Astrocyte (in vitro differentiated cells and primary cell): ENCODE measurements at regions not wholly inside any gene's neighbourhood (a gene's known extent, or its start where the extent isn't known, plus 50 kb on each side); places are given as distances from the start of the nearest gene placed in this dataset.

Experiments
- DNase-seq: peaks from one replicate; pipeline ENCODE4 v3.0.0-alpha.2; 2010; ENCODE audit warnings: low read depth
- FAIRE-seq: peaks from 2 replicates; lab custom pipeline; 2011; peaks lifted over from hg19 to GRCh38; lab: Jason Lieb, UNC
- H2AFZ ChIP-seq: 2 replicates; pipeline ENCODE4 v1.6.0; 2012; ENCODE audit warnings: low read depth, low read length, inconsistent platforms
- H3K27ac ChIP-seq: 2 replicates; pipeline ENCODE4 v1.5.1; 2011; ENCODE audit warnings: low read depth, low read length, inconsistent platforms
- H3K27me3 ChIP-seq: 2 replicates; pipeline ENCODE4 v1.6.0; 2011; ENCODE audit warnings: low read length, inconsistent platforms; ENCODE audit not compliant: insufficient read depth
- H3K36me3 ChIP-seq: 2 replicates; pipeline ENCODE4 v1.5.1; 2011; ENCODE audit warnings: low read length, inconsistent platforms; ENCODE audit not compliant: insufficient read depth
- H3K4me1 ChIP-seq: 2 replicates; pipeline ENCODE4 v1.5.1; 2011; ENCODE audit warnings: low read length, inconsistent platforms; ENCODE audit not compliant: insufficient read depth
- H3K4me2 ChIP-seq: 2 replicates; pipeline ENCODE4 v1.6.0; 2012; ENCODE audit warnings: low read length, inconsistent platforms
- H3K4me3 ChIP-seq: 2 replicates; pipeline ENCODE4 v1.5.1; 2011; ENCODE audit warnings: low read depth, mild to moderate bottlenecking, low read length, inconsistent platforms; ENCODE audit not compliant: insufficient read depth
- H3K79me2 ChIP-seq: 2 replicates; pipeline ENCODE4 v1.6.0; 2012; ENCODE audit warnings: mild to moderate bottlenecking, low read length, inconsistent platforms; ENCODE audit not compliant: insufficient read depth
- H3K9ac ChIP-seq: 2 replicates; pipeline ENCODE4 v1.6.0; 2012; ENCODE audit warnings: mild to moderate bottlenecking, low read length, inconsistent platforms
- H3K9me3 ChIP-seq: 2 replicates; pipeline ENCODE4 v1.5.1; 2012; ENCODE audit warnings: low read depth, mild to moderate bottlenecking, low read length, inconsistent platforms; ENCODE audit not compliant: insufficient read depth
- H4K20me1 ChIP-seq: 2 replicates; pipeline ENCODE4 v1.6.0; 2012; ENCODE audit warnings: low read length, inconsistent platforms; ENCODE audit not compliant: insufficient read depth
- H3K27ac Mint-ChIP-seq: one replicate; pipeline ENCODE4 v1.8.0; 2021; ENCODE audit warnings: mild to moderate bottlenecking, mixed read lengths; ENCODE audit not compliant: unreplicated experiment
- H3K27me3 Mint-ChIP-seq: one replicate; pipeline ENCODE4 v1.8.0; 2021; ENCODE audit warnings: low read depth, mixed read lengths; ENCODE audit not compliant: unreplicated experiment
- H3K36me3 Mint-ChIP-seq: one replicate; pipeline ENCODE4 v1.8.0; 2021; ENCODE audit warnings: low read depth, mixed read lengths; ENCODE audit not compliant: unreplicated experiment
- H3K4me1 Mint-ChIP-seq: one replicate; pipeline ENCODE4 v1.8.0; 2021; ENCODE audit warnings: low read depth, mixed read lengths; ENCODE audit not compliant: unreplicated experiment
- H3K4me3 Mint-ChIP-seq: one replicate; pipeline ENCODE4 v1.8.0; 2021; ENCODE audit warnings: mild to moderate bottlenecking, moderate library complexity, mixed read lengths; ENCODE audit not compliant: unreplicated experiment
- H3K9me3 Mint-ChIP-seq: one replicate; pipeline ENCODE4 v1.8.0; 2021; ENCODE audit warnings: mild to moderate bottlenecking, mixed read lengths; ENCODE audit not compliant: unreplicated experiment
- EZH2 ChIP-seq: IDR thresholded peaks from 2 replicates; pipeline ENCODE4 v1.6.1; 2012; ENCODE audit warnings: mild to moderate bottlenecking, low read length, inconsistent platforms; ENCODE audit not compliant: insufficient read depth
- TF ChIP-seq, protein P1 (sequence below): IDR thresholded peaks from 2 replicates; pipeline ENCODE4 v1.5.1; 2011; ENCODE audit warnings: low read depth, mild to moderate bottlenecking, inconsistent platforms, low read length, moderate library complexity; ENCODE audit not compliant: insufficient read depth

DNA sequence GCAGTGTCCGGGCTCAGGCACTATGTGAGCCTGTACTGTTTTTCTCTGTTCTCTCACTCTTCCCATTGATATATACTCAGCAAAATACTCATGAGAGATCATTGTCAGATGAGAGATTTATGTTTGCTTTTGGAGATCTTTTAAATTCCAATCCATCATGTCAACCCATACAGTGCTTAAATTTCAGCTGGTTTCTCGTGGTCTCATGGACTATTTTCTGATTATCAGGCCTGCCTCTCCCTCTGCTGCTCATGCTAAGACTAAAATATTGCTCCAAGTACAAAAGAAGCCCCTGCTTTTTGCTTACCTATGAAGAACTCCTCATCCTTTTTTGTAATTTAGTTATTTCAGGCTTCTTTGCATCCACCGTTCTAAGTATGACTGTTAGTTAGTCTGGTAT lies 547.2 kb downstream of the KCNJ2 start:
- FAIRE-seq (no peak), DNase-seq (no peak)
- H3K9me3 Mint-ChIP-seq = no peaks in the 10 kb centered on the region
- no peaks in the 10 kb centered on the region for H3K4me1 Mint-ChIP-seq
- H3K4me3 Mint-ChIP-seq = no peak overlapping the region
- no peak overlapping the region for H3K27ac Mint-ChIP-seq
- no peaks in the 10 kb centered on the region for H3K36me3 Mint-ChIP-seq
- Histone ChIP-seq H4K20me1 (no peaks in the 10 kb centered on the region), H3K36me3 (no peaks in the 10 kb centered on the region), H3K27me3 (no peaks in the 10 kb centered on the region), H3K9ac (no peak overlapping the region), H3K4me2 (no peak overlapping the region), H3K9me3 (no peaks in the 10 kb centered on the region), H3K79me2 (no peaks in the 10 kb centered on the region), H3K27ac (no peak overlapping the region), H3K4me1 (no peaks in the 10 kb centered on the region), H3K4me3 (no peak overlapping the region), H2AFZ (no peak overlapping the region)
- no peak for TF ChIP-seq EZH2
- TF ChIP-seq, protein P1, sequence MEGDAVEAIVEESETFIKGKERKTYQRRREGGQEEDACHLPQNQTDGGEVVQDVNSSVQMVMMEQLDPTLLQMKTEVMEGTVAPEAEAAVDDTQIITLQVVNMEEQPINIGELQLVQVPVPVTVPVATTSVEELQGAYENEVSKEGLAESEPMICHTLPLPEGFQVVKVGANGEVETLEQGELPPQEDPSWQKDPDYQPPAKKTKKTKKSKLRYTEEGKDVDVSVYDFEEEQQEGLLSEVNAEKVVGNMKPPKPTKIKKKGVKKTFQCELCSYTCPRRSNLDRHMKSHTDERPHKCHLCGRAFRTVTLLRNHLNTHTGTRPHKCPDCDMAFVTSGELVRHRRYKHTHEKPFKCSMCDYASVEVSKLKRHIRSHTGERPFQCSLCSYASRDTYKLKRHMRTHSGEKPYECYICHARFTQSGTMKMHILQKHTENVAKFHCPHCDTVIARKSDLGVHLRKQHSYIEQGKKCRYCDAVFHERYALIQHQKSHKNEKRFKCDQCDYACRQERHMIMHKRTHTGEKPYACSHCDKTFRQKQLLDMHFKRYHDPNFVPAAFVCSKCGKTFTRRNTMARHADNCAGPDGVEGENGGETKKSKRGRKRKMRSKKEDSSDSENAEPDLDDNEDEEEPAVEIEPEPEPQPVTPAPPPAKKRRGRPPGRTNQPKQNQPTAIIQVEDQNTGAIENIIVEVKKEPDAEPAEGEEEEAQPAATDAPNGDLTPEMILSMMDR = no peak
- H3K27me3 Mint-ChIP-seq = no peaks in the 10 kb centered on the region

DNA sequence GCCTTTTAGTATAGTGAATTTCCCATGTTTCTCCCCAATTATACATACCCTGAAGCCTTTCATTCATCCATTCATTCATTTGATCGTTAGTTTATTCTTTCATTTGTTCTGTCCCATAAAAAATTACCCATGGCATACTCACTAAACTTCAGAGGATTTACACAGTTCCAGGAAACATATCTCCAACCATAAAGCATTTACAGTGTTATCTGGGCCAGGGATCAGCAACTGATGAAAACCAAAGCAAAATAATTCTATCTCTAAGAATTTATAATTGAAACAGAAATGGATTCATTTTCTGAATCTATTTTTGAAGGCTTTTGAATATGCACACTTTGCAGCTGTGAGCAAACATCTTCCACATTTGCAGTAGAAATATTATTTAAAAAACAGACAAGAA lies 547.7 kb downstream of the KCNJ2 start:
- no peak overlapping the region for H3K4me3 ChIP-seq
- Mint-ChIP-seq H3K36me3 (no peaks in the 10 kb centered on the region), H3K4me3 (no peak overlapping the region), H3K27me3 (no peaks in the 10 kb centered on the region), H3K9me3 (no peaks in the 10 kb centered on the region), H3K4me1 (no peaks in the 10 kb centered on the region), H3K27ac (no peak overlapping the region)
- TF ChIP-seq, protein P1 = no peak
- TF ChIP-seq EZH2 = no peak
- H3K27ac ChIP-seq = no peak overlapping the region
- no peaks in the 10 kb centered on the region for H4K20me1 ChIP-seq
- no peaks in the 10 kb centered on the region for H3K4me1 ChIP-seq
- no peak for FAIRE-seq
- no peak overlapping the region for H3K9ac ChIP-seq
- DNase-seq = no peak
- H2AFZ ChIP-seq = no peak overlapping the region
- no peak overlapping the region for H3K4me2 ChIP-seq
- H3K36me3 ChIP-seq = no peaks in the 10 kb centered on the region
- no peaks in the 10 kb centered on the region for H3K79me2 ChIP-seq
- no peaks in the 10 kb centered on the region for H3K27me3 ChIP-seq
- H3K9me3 ChIP-seq = no peaks in the 10 kb centered on the region

DNA sequence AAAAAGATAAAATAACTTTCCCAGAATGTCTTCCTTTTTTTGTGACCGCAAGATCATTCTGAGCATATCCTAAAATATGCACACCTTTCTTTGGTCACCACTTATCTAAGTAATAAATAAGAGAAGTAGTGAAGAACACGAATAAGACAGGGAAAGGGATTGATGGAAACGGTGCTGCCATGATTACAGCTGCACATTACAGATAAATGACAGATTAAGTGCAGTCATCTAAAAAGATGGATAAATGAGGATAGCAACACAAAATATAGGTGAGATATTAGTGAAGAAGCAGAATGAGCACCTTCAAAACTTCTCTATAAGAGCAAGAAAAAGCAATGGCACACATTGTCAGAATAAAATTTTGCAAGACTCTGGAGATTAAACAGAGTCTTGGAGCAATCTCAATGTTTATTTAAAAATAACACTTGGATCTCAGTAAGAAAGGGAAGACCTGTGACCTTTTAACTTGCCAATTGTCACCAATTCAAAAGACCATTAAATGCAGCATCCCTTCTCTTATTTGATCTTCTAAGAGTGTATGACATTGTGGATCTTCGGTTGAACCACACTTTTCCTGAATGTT lies 567.1 kb downstream of the KCNJ2 start:
- no peak for FAIRE-seq
- no peak overlapping the region for H3K4me3 Mint-ChIP-seq
- no peaks in the 10 kb centered on the region for H3K4me1 ChIP-seq
- H3K9me3 Mint-ChIP-seq = no peaks in the 10 kb centered on the region
- no peaks in the 10 kb centered on the region for H3K36me3 ChIP-seq
- TF ChIP-seq, protein P1 = no peak
- no peak for TF ChIP-seq EZH2
- H3K27me3 Mint-ChIP-seq = no peaks in the 10 kb centered on the region
- no peak overlapping the region for H3K27ac ChIP-seq
- no peaks in the 10 kb centered on the region for H4K20me1 ChIP-seq
- H2AFZ ChIP-seq = no peak overlapping the region
- no peak overlapping the region for H3K27ac Mint-ChIP-seq
- no peaks in the 10 kb centered on the region for H3K79me2 ChIP-seq
- no peaks in the 10 kb centered on the region for H3K36me3 Mint-ChIP-seq
- no peak overlapping the region for H3K9ac ChIP-seq
- no peak overlapping the region for H3K4me2 ChIP-seq
- no peaks in the 10 kb centered on the region for H3K27me3 ChIP-seq
- H3K4me3 ChIP-seq = no peak overlapping the region
- no peaks in the 10 kb centered on the region for H3K4me1 Mint-ChIP-seq
- DNase-seq = no peak
- no peaks in the 10 kb centered on the region for H3K9me3 ChIP-seq
